GM12878 (cell line): ENCODE measurements at regions not wholly inside any gene's neighbourhood (a gene's known extent, or its start where the extent isn't known, plus 50 kb on each side); places are given as distances from the start of the nearest gene placed in this dataset.

Experiments used
- CBFB ChIP-seq: IDR thresholded peaks from 2 replicates; pipeline ENCODE4 v1.6.1; 2016; ENCODE audit warnings: antibody characterized with exemption, low read depth
- EZH2 ChIP-seq: IDR thresholded peaks from 2 replicates; pipeline ENCODE4 v1.6.1; 2012; ENCODE audit warnings: low read depth, mild to moderate bottlenecking, control low read depth, inconsistent platforms, low read length, borderline replicate concordance; ENCODE audit not compliant: control insufficient read depth
- NR2F1 ChIP-seq: fragments of 450-650 bp; conservative IDR thresholded peaks from 2 replicates; pipeline ENCODE4 v1.6.1; 2017; ENCODE audit warnings: mild to moderate bottlenecking
- POLR2A ChIP-seq: IDR thresholded peaks from 2 replicates; pipeline ENCODE4 v1.6.1; 2011; ENCODE audit warnings: low read depth, mild to moderate bottlenecking, low read length
- SREBF2 ChIP-seq: IDR thresholded peaks from 2 replicates; pipeline ENCODE4 v1.6.1; 2012; ENCODE audit warnings: mild to moderate bottlenecking, low read length
- TF ChIP-seq, protein P1 (sequence below), 3 experiments: IDR thresholded peaks in 2 of 3; conservative IDR thresholded peaks in 1 of 3; 2 replicates each; pipeline ENCODE4 v1.5.1; 2011; ENCODE audit warnings: low read depth in 3 of 3, low read length in 3 of 3, mild to moderate bottlenecking in 3 of 3, control low read depth in 2 of 3, moderate library complexity in 2 of 3, inconsistent platforms in 1 of 3, mixed read lengths in 1 of 3; ENCODE audit not compliant: control insufficient read depth in 2 of 3, insufficient read depth in 1 of 3; ENCODE audit errors: extremely low read depth in 1 of 3
- TF ChIP-seq, protein P2 (sequence below): fragments of 450-650 bp; IDR thresholded peaks from 2 replicates; pipeline ENCODE4 v1.6.1; 2017; ENCODE audit warnings: mild to moderate bottlenecking, moderate library complexity

- TF ChIP-seq, protein P1, sequence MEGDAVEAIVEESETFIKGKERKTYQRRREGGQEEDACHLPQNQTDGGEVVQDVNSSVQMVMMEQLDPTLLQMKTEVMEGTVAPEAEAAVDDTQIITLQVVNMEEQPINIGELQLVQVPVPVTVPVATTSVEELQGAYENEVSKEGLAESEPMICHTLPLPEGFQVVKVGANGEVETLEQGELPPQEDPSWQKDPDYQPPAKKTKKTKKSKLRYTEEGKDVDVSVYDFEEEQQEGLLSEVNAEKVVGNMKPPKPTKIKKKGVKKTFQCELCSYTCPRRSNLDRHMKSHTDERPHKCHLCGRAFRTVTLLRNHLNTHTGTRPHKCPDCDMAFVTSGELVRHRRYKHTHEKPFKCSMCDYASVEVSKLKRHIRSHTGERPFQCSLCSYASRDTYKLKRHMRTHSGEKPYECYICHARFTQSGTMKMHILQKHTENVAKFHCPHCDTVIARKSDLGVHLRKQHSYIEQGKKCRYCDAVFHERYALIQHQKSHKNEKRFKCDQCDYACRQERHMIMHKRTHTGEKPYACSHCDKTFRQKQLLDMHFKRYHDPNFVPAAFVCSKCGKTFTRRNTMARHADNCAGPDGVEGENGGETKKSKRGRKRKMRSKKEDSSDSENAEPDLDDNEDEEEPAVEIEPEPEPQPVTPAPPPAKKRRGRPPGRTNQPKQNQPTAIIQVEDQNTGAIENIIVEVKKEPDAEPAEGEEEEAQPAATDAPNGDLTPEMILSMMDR (IDR thresholded peaks at IDR 0.05 in 2 of 3, conservative IDR thresholded peaks at IDR 0.05 in 1 of 3; ENCODE audit: control insufficient read depth in 2 of 3, extremely low read depth in 1 of 3, insufficient read depth in 1 of 3, low read depth in 3 of 3, low read length in 3 of 3): 0 out of 6 replicates have a peak, but pooled peaks of 1 of the 3 experiments have one; percentile 3
- no peak for TF ChIP-seq CBFB
- no peak for TF ChIP-seq SREBF2
- no peak for TF ChIP-seq NR2F1
- TF ChIP-seq, protein P2, sequence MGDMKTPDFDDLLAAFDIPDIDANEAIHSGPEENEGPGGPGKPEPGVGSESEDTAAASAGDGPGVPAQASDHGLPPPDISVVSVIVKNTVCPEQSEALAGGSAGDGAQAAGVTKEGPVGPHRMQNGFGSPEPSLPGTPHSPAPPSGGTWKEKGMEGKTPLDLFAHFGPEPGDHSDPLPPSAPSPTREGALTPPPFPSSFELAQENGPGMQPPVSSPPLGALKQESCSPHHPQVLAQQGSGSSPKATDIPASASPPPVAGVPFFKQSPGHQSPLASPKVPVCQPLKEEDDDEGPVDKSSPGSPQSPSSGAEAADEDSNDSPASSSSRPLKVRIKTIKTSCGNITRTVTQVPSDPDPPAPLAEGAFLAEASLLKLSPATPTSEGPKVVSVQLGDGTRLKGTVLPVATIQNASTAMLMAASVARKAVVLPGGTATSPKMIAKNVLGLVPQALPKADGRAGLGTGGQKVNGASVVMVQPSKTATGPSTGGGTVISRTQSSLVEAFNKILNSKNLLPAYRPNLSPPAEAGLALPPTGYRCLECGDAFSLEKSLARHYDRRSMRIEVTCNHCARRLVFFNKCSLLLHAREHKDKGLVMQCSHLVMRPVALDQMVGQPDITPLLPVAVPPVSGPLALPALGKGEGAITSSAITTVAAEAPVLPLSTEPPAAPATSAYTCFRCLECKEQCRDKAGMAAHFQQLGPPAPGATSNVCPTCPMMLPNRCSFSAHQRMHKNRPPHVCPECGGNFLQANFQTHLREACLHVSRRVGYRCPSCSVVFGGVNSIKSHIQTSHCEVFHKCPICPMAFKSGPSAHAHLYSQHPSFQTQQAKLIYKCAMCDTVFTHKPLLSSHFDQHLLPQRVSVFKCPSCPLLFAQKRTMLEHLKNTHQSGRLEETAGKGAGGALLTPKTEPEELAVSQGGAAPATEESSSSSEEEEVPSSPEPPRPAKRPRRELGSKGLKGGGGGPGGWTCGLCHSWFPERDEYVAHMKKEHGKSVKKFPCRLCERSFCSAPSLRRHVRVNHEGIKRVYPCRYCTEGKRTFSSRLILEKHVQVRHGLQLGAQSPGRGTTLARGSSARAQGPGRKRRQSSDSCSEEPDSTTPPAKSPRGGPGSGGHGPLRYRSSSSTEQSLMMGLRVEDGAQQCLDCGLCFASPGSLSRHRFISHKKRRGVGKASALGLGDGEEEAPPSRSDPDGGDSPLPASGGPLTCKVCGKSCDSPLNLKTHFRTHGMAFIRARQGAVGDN: no peak
- no peak for TF ChIP-seq POLR2A
- no peak for TF ChIP-seq EZH2
Measured at GRCh38 chr2:6343076-6343475, 522.6 kb downstream of the CMPK2 start.
